Kidney (tissue), 13 donors: ENCODE measurements at regions not wholly inside any gene's neighbourhood (a gene's known extent, or its start where the extent isn't known, plus 50 kb on each side); places are given as distances from the start of the nearest gene placed in this dataset.

Experiments used
- DNase-seq, 5 donors: peaks; one replicate each; pipeline ENCODE4 v3.0.0-alpha.2; 2013 to 2020
- FAIRE-seq: peaks from 2 replicates; lab custom pipeline; 2012; peaks lifted over from hg19 to GRCh38; lab: Jason Lieb, UNC
- H3K27ac ChIP-seq, 2 donors: one replicate each; pipeline ENCODE4 v1.7.0; 2013; ENCODE audit warnings: low read depth in 2 of 2, low read length in 2 of 2, inconsistent platforms in 1 of 2
- H3K27me3 ChIP-seq: one replicate; pipeline ENCODE4 v1.7.1; 2013; ENCODE audit warnings: low read length, inconsistent platforms; ENCODE audit not compliant: control insufficient read depth, insufficient read depth
- H3K36me3 ChIP-seq, 3 donors: one replicate each; pipeline versions ENCODE4 v1.7.0 to v1.7.1; 2013; ENCODE audit warnings: low read length in 3 of 3, control low read depth in 1 of 3, inconsistent platforms in 1 of 3; ENCODE audit not compliant: insufficient read depth in 3 of 3, control insufficient read depth in 2 of 3
- H3K4me1 ChIP-seq, 3 donors: one replicate each; pipeline versions ENCODE4 v1.7.0 to v1.7.1; 2013; ENCODE audit warnings: low read length in 3 of 3, inconsistent platforms in 1 of 3, low read depth in 1 of 3; ENCODE audit not compliant: control insufficient read depth in 2 of 3, insufficient read depth in 2 of 3
- H3K4me3 ChIP-seq, 3 donors: one replicate each; pipeline versions ENCODE4 v1.7.0 to v1.8.1; 2013; ENCODE audit warnings: low read length in 3 of 3, control low read depth in 1 of 3, inconsistent platforms in 1 of 3
- H3K9ac ChIP-seq, 3 donors: one replicate each; pipeline versions ENCODE4 v1.7.0 to v1.7.1; 2013; ENCODE audit warnings: low read length in 3 of 3, control low read depth in 1 of 3, inconsistent platforms in 1 of 3
- H3K9me3 ChIP-seq, 3 donors: one replicate each; pipeline versions ENCODE4 v1.7.0 to v1.7.1; 2013; ENCODE audit warnings: low read length in 3 of 3, control low read depth in 1 of 3, inconsistent platforms in 1 of 3; ENCODE audit not compliant: control insufficient read depth in 2 of 3, insufficient read depth in 1 of 3
- CTCF ChIP-seq: IDR thresholded peaks from 3 replicates; pipeline ENCODE4 v1.5.1; 2012; ENCODE audit warnings: mild to moderate bottlenecking, moderate library complexity, borderline replicate concordance; ENCODE audit not compliant: insufficient read depth; ENCODE audit errors: extremely low read depth
- intact Hi-C: fragments of 100-400 bp; cut with DNase I; formaldehyde crosslinking; loops from one replicate; pipeline ENCODE4 v1.11.1; 2022
- donor health status: control.
- donor health status: control.
- donor health status: control.
- donor health status: control.
- donor health status: control.
- donor health status: DM: yes; HTN: yes; CAD: no.
- donor health status: Normal renal cell carcinoma (clear cell type).

GRCh38 chr6:12232339-12232738, 57.8 kb upstream of the EDN1 start:
- intact Hi-C loops = no loop called here
- no peak for FAIRE-seq

GRCh38 chr6:12232821-12233220, 57.3 kb upstream of the EDN1 start:
- TF ChIP-seq CTCF = no peak
- no peak overlapping the region for H3K27ac ChIP-seq
- no peak for FAIRE-seq
- intact Hi-C loops = no loop called here
- no peak for DNase-seq
- no peaks in the 10 kb centered on the region for H3K27me3 ChIP-seq
- peaks cover 0 to 6% (median 3%) of the 10 kb centered on the region in 3 donors for H3K4me1 ChIP-seq
- H3K36me3 ChIP-seq = no peaks in the 10 kb centered on the region
- H3K9me3 ChIP-seq = no peaks in the 10 kb centered on the region
- no peak overlapping the region for H3K9ac ChIP-seq
- H3K4me3 ChIP-seq = no peak overlapping the region

More at GRCh38 chr6:12232339-12232738, 57.8 kb upstream of the EDN1 start:
- H3K9ac ChIP-seq = no peak overlapping the region
- no peaks in the 10 kb centered on the region for H3K36me3 ChIP-seq
- DNase-seq = peak in 1 of 5 donors; percentile 27
- no peaks in the 10 kb centered on the region for H3K9me3 ChIP-seq
- no peak overlapping the region for H3K27ac ChIP-seq
- H3K4me1 ChIP-seq = peaks cover 0 to 6% (median 3%) of the 10 kb centered on the region in 3 donors
- no peak for TF ChIP-seq CTCF
- H3K27me3 ChIP-seq = no peaks in the 10 kb centered on the region
- H3K4me3 ChIP-seq = no peak overlapping the region

- Histone ChIP-seq H3K36me3 (no peaks in the 10 kb centered on the region), H3K9ac (peak overlapping the region in 1 of 3 donors; percentile 27), H3K9me3 (no peaks in the 10 kb centered on the region), H3K4me1 (peaks cover 0 to 6% (median 3%) of the 10 kb centered on the region in 3 donors), H3K27me3 (no peaks in the 10 kb centered on the region), H3K4me3 (no peak overlapping the region), H3K27ac (no peak overlapping the region)
- peak in 4 of 5 donors; percentile 55 to 92 (median 78) for DNase-seq
- TF ChIP-seq CTCF = peak; percentile 83
- peak; percentile 86 for FAIRE-seq
- intact Hi-C loops = no loop called here
Measured at GRCh38 chr6:12233693-12234571, 56.2 kb upstream of the EDN1 start.
